ENCODE measurements at regions not wholly inside any gene's neighbourhood (a gene's known extent, or its start where the extent isn't known, plus 50 kb on each side); places are given as distances from the start of the nearest gene placed in this dataset.

GRCh38 chr4:137131201-137131600 is 401.1 kb downstream of the PCDH18 start:
- TF ChIP-seq, protein P1, sequence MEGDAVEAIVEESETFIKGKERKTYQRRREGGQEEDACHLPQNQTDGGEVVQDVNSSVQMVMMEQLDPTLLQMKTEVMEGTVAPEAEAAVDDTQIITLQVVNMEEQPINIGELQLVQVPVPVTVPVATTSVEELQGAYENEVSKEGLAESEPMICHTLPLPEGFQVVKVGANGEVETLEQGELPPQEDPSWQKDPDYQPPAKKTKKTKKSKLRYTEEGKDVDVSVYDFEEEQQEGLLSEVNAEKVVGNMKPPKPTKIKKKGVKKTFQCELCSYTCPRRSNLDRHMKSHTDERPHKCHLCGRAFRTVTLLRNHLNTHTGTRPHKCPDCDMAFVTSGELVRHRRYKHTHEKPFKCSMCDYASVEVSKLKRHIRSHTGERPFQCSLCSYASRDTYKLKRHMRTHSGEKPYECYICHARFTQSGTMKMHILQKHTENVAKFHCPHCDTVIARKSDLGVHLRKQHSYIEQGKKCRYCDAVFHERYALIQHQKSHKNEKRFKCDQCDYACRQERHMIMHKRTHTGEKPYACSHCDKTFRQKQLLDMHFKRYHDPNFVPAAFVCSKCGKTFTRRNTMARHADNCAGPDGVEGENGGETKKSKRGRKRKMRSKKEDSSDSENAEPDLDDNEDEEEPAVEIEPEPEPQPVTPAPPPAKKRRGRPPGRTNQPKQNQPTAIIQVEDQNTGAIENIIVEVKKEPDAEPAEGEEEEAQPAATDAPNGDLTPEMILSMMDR (IDR thresholded peaks at IDR 0.05; ENCODE audit: low read depth, low read length, poor library complexity, severe bottlenecking) = no peak
- TF ChIP-seq EZH2phosphoT487 (IDR thresholded peaks at IDR 0.05; ENCODE audit: borderline replicate concordance, low read length) = no peak
